ENCODE measurements at regions not wholly inside any gene's neighbourhood (a gene's known extent, or its start where the extent isn't known, plus 50 kb on each side); places are given as distances from the start of the nearest gene placed in this dataset.

DNA sequence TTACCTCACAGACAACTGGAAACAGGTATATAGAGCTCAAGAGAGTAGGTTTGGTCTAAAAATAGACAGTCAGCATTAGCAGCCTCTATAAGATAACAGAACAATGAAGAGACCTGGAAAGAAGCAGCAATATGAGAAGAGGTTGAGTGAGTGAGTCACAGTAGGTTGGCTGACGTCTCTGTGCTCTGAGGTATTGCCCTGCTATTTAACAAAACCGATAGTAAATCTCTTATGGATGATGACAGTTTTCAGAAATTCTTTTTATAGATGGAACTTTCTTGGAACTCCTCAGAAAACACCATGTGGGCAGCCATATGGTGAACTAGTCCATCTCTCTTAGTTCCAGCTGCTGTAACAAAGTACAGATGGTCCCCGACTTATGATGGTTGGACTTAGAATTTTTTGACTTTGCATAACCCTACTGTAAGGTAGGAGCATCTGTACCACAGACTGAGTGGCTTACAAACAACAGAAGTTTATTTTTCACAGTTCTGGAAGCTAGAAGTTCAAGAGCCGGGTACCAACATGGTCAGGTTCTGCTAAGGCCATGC is 123.5 kb downstream of the MBD2 start:
- no peak for DNase-seq
- in situ Hi-C loops (cut with HindIII; ENCODE audit: low pct_ligation_motif_present, low pct_unique_long_range_greater_than_20kb, low sequenced_read_pairs), result no loop called here

DNA sequence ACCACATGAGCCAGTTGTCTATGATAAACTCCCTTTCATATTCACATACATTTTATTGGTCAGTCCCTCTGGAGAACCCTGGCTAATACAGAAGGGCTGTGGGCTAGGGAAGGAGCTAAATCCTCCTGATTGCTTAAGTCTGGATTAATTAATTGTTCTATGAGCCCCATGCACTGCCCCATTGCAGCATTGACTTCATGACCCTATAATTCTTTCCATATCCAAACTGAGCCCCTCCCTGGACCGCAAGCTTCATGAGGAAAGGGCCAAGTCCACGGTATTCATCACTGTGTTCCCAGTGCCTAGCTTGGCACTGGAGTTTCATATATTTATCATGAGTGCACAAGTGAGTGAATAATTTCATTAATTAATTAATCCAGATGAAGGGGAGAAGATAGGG is 124.0 kb downstream of the MBD2 start:
- no peak for DNase-seq
- in situ Hi-C loops (cut with HindIII; ENCODE audit: low pct_ligation_motif_present, low pct_unique_long_range_greater_than_20kb, low sequenced_read_pairs), result no loop called here

DNA sequence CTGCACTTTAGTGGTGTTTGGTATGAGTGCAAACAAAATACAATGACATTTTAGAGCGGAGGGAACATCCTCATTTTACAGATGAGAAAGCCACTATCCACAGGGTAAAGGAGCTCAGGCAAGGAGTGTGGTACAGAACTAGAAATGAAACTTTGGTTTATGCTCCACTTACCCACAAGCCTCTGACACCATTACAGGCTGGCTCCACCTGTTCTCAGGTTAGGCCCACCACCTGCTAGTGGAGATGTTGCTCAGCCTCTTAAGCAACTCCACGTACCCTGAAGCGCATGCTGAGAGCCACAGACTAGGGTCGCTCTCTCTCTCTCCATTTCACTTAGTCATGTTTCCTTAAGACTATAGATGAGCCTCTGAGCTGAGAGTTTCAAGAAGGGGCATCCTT is 130.0 kb downstream of the MBD2 start:
- DNase-seq, result no peak
- in situ Hi-C loops (cut with HindIII; ENCODE audit: low pct_ligation_motif_present, low pct_unique_long_range_greater_than_20kb, low sequenced_read_pairs), result no loop called here

DNA sequence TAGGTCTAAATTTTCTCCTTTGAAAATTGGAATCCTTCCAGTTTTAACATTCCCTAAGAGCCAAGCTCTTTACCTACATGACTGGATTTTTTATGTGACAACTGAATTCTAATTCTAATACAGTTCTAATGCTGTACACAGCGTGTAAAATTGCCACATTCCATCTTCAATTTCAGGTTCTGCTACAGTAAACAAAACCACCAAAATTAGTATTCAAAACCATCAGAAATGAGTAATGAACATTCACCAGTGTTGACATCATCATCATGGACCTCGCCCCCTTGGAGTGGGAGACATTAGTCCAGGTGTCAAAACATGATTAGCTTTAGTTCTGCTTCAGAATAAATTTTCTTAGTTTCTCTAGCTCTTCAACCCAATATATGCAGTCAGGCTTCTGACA is 133.6 kb downstream of the MBD2 start:
- DNase-seq, result no peak
- in situ Hi-C loops (cut with HindIII; ENCODE audit: low pct_ligation_motif_present, low pct_unique_long_range_greater_than_20kb, low sequenced_read_pairs), result no loop called here

DNA sequence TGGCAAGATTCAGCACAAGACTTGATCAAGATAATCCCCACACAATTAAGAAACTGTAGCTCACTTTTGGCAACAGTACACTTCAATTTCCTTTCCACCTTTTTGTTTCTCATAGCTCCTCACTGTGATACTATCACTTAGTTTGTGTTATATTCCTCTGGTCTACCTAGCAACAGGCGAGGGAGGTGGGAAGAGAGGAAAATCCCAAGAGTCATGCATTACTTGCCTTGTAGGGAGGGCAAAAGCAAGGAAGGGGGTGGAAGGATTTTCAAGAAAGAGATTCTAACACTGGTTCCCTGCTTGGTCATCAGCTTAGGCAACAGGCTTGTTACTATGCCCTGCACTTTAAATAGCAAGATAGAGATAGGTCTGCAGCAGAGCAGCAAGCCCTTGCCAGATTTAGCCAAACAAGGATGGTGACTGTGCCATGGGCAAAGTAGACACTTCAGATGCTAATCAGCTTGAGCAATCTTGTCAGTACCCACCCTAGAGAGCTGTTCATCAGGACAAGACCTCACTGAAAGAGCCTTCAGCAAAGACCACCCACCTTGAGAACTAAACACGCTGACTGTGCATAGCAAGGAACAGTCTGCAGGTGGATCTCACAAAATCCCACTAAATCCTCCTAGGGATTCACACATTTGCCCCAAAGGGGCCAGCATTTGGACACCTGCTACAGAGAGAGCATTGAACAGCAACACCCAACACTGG is 134.6 kb downstream of the MBD2 start:
- no peak for DNase-seq
- in situ Hi-C loops (cut with HindIII; ENCODE audit: low pct_ligation_motif_present, low pct_unique_long_range_greater_than_20kb, low sequenced_read_pairs), result no loop called here

DNA sequence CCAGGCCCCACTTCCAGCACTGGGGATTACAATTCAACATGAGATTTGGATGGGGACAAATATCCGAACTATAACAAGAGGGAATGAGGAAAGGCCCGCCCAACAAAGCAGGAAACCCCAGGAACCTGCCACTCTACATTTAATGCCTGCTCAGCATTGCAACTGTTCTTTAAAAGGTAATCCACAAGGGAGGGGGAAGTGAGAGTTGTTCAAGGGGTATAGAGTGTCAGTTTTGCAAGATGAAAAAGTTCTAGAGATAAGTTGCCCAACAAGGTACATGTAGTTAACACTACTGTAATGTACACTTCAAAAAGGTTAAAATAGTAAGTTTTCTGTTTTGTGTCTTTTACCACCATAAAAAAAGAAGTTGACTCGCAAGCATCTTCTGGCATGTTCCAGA is 137.6 kb downstream of the MBD2 start:
- in situ Hi-C loops (cut with HindIII; ENCODE audit: low pct_ligation_motif_present, low pct_unique_long_range_greater_than_20kb, low sequenced_read_pairs), result no loop called here

DNA sequence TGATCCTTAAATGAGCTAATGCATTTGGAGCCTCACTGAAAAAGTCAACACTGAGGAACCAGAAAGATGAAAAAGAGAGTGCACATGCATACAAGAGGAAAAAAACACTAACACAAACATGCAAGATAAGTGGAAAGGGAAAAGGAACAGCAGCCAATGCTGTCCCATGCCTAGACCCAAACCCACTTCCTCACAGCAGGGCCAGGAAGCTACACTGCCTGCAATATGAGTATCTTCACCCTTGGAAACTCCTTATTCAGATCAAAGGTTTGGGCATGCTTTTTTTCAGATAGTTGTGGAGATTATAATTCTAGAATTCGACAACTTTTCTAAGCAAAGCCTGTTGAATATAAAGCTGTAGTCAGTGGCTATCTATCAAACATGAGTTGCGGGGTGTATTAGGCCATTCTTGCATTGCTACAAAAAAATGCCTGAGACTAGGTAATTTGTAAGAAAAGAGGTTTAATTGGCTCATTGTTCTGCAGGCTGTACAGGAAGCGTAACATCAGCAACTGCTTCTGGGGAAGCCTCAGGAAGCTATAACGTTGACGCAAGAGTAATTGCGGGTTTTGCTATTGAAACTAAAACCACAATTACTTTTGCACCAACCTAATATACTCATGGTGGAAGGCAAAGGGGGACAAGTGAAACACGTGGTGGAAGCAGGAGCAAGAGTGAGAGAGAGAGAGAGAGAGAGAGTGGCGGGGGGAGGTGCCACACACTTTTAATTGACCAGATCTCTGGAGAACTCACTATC is 138.2 kb downstream of the MBD2 start:
- in situ Hi-C loops (cut with HindIII; ENCODE audit: low pct_ligation_motif_present, low pct_unique_long_range_greater_than_20kb, low sequenced_read_pairs), result no loop called here
- DNase-seq, result no peak

More for the DNA sequence above, 137.6 kb downstream of the MBD2 start:
- DNase-seq, result no peak

DNA sequence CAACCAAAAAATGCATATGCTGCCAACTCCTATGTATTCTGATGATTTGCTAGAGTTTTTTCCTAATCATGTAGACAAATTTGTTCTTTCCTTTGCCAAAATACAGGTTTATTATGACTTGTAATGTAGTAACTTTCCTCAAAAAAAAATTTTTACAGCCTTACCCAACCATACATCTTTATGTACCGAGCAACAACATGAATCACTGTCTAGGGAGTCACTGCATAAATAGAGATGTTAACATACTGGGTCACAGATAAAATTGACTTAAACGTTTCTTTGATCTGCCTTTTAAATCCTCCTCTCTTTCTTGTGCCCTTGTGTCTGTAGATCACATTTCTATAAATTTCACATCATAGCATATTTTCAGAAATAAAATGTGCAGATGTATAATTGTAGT is 143.6 kb downstream of the MBD2 start:
- in situ Hi-C loops (cut with HindIII; ENCODE audit: low pct_ligation_motif_present, low pct_unique_long_range_greater_than_20kb, low sequenced_read_pairs), result no loop called here
- no peak for DNase-seq

DNA sequence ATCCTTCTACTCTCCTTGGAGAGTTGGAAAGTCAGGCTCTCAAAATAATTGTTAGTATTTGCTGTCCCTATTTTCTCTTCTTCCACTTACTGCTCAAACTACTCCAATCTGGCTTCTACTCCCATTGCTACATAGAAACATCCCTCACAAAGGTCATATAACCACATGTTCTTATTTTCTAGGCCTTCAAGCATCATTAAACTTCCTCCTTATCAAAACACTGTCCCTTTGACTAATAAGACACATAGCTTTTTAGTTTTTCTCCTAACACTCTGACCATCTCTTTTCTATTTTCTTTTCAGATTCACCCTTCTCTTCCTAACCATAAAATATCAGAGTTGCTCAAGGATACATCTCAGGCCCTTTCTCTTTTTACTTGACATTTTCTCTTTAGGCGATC is 148.3 kb downstream of the MBD2 start:
- in situ Hi-C loops (cut with HindIII; ENCODE audit: low pct_ligation_motif_present, low pct_unique_long_range_greater_than_20kb, low sequenced_read_pairs), result no loop called here
- DNase-seq, result no peak

DNA sequence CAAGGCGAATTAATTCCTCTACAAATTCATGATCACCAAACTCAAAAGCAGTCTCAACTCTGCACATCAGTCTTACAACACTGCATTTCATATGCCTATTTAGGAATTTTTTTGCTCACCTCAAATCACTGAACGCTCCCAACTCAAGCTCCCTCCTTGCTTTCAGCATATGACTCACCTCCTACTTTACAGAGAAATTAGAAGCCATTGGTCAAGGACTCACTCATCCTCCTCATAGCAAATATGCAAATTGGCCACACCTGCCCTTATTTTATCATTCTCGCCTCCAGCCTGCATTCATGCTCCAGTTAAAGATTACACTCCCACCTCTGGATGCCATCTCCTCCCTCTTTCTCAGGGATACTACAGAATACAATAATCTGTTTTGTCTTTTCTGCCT is 148.8 kb downstream of the MBD2 start:
- DNase-seq, result no peak
- in situ Hi-C loops (cut with HindIII; ENCODE audit: low pct_ligation_motif_present, low pct_unique_long_range_greater_than_20kb, low sequenced_read_pairs), result no loop called here

DNA sequence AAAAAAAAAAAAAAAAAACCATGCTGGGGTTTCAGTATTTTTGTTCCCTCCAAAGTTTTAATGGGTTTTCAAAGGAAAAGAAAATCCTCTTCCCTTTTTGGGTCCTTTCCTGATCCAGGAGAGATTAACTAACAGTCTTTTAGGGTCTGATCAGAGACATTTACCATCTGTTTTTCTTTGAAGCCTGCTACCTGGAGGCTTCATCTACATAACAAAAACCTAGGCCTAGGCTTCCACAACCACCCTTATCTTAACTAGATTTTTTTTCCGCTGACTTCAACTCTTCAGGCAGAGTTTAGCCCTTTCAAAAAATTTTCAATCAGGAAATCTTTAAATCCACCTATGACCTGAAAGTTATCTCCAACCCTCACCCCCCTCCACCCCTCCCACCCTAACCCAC is 154.7 kb downstream of the MBD2 start:
- in situ Hi-C loops (cut with HindIII; ENCODE audit: low pct_ligation_motif_present, low pct_unique_long_range_greater_than_20kb, low sequenced_read_pairs), result no loop called here
- DNase-seq, result no peak

DNA sequence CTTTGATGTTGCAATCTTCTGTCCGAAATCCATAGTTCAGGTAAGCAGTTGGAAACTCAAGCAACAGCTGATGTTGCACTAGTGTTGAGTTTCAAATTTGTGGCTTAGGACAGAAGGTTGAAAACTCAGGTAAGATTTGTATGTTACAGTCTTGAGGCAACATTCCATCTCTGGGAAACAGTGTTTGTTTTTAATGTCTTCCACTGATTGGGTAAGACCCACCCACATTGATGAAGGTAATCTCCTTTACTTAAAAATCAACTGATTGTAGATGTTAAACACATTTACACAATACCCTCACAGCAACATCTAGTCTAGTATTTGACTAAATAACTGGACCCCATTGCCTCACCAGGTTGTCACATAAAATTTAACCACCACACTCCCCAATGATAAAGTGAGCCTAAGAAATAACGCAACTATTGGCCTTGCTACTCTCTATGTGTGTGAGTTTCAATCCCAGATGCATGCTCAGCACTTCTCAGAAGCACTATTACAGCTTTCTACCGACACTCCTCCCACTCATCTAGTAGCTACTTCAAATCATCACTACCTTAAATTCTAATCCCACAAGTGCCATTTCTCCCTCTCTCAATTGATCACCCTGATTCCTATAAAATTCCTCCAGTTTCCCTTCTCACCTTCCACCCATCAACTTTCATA is 164.0 kb downstream of the MBD2 start:
- in situ Hi-C loops (cut with HindIII; ENCODE audit: low pct_ligation_motif_present, low pct_unique_long_range_greater_than_20kb, low sequenced_read_pairs), result no loop called here
- DNase-seq, result no peak

DNA sequence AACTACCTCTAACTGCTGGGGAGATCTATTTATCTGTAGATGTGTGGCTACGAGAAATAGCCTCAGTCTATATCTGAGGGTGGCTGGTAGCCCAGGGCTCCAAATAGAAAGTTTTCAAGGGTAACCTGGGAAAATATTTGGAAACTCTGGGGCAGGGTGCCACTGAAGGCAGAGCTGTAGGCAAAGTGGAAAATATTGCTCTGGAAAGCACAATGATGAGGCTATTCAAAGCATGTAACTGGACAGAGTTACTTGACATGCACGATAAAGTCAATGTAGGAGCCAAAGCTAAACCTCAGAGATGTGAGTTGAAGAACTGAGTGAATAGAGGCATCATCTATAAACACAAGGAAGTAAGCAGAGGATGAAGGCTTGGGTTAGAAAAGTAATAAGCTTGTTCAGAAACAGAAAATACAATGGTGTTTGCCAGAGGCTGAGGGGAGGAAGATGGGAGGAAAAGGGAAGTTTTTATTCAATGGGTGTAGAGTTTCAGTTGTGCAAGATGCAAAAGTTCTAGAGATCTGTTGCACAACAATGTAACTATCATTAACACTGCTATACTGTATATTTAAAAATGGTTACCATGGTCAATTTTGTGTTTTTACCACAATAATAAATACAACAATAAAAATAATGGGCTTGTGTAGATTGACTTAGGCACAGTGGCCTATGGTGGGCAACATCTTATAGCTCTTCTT is 171.6 kb downstream of the MBD2 start:
- in situ Hi-C loops (cut with HindIII; ENCODE audit: low pct_ligation_motif_present, low pct_unique_long_range_greater_than_20kb, low sequenced_read_pairs), result no loop called here

DNA sequence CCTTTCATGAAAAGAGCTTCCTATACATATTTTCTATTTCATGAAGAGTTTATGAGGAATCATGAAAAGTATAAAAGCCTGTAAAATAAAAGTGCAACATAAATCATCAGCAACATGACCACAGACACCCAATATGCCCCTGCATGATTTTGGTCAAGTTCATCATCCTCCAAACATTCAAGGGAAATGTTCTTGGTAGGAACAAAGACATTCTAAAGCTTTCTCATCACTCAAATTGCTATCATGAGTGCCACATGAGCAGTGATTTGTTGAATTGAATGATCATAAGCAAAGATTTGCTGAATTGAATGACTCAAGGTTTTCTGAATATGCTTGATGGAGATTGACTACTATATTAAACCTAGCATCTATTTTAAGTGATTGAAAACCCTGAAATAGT is 172.2 kb downstream of the MBD2 start:
- no peak for DNase-seq
- in situ Hi-C loops (cut with HindIII; ENCODE audit: low pct_ligation_motif_present, low pct_unique_long_range_greater_than_20kb, low sequenced_read_pairs), result no loop called here

More for the DNA sequence above, 171.6 kb downstream of the MBD2 start:
- no peak for DNase-seq

DNA sequence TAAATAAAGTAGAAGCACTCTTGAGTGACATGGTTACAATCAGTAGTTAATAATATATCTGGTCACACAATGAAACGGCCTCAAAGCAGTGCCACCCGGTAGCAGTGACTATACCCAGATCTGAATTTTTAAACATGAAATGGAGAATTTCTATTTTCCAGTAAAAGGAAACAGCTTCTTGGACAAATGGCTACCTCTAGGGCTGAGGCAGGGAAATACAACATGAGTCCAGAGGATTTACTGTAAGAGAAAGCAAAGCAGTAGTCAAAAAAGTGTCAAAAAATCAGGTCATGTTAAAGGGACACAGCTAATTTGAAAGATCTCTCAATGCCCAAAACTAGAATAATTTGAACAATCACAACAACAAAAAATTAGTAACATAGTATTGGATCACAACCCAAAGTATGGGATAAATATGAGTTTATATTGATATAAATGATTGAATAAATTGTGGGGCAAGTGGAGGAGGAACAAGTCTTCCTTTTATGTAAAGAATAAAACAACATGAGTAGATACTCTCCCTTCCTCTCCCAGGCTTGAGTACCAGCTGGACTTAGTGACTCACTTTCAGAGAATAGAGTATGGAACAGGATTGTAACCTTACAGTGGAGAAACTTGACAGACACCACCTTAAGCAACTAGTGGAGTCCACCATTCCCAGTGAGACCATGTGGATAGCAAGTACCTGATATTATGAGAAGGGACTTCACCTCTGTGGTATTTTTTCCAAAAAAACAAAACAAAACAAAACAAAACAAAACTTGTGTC is 180.8 kb downstream of the MBD2 start:
- in situ Hi-C loops (cut with HindIII; ENCODE audit: low pct_ligation_motif_present, low pct_unique_long_range_greater_than_20kb, low sequenced_read_pairs), result no loop called here
- peak; percentile 29 for DNase-seq

DNA sequence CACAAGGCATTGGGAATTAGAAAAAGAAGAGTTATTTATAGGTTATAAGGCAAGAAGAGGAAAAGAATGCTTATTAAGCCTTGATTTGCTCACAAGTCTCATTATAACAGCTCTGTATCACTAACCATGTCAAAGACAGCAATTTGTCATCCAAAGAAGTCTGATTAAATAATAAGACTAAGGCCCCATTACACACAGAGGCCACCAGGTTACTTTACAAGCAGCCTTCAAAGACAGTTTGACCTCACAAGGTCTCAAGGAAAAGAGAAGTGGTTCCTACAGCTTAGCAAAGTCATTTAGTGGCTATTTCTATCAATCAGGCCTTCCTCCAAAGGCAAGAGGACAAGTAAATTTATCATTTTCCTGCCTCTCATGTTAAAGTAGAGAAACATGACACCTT is 188.5 kb downstream of the MBD2 start:
- DNase-seq, result no peak
- in situ Hi-C loops (cut with HindIII; ENCODE audit: low pct_ligation_motif_present, low pct_unique_long_range_greater_than_20kb, low sequenced_read_pairs), result no loop called here

DNA sequence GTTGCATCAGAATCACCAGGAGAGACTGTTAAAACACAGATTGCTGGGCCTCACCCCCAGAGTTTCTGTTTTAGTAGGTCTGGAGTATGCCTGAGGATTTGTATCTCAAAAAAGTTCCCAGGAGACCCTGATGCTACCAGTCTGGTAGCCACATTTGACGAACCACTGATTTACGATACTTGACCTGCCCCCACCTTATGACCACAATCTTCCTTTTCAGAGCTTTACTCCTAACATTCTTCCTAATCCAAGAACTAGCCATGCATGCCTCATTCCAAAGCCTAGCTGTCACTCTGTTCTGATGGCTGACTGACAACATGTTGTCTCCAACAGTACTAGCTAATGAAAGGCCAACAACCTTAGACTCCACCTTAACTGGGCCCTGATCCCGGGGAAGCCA is 191.4 kb downstream of the MBD2 start:
- in situ Hi-C loops (cut with HindIII; ENCODE audit: low pct_ligation_motif_present, low pct_unique_long_range_greater_than_20kb, low sequenced_read_pairs), result no loop called here
- peak; percentile 14 for DNase-seq

DNA sequence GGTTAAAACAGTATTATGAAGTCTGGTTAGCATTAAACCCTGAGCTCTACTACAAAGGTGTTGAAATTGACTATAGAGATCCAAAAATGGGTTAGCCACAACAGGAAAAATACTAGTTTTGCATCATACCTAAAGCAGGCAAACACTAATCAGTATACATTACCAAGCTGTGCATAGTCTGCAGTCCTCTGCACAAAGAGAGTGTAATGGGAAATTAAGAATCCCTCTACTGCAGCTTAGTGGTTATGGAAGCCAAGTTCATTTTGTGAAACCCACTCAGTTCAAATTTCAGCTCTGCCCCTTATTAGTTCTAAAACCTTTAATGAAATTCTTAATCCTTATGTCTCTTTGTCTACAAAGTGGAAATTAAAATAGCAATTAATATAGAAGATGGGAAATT is 192.1 kb downstream of the MBD2 start:
- in situ Hi-C loops (cut with HindIII; ENCODE audit: low pct_ligation_motif_present, low pct_unique_long_range_greater_than_20kb, low sequenced_read_pairs), result no loop called here
- no peak for DNase-seq
